ENCODE measurements at regions not wholly inside any gene's neighbourhood (a gene's known extent, or its start where the extent isn't known, plus 50 kb on each side); places are given as distances from the start of the nearest gene placed in this dataset.

GRCh38 chr5:126172812-126173211 lies 250.4 kb upstream of the GRAMD2B start:
- H3K4me2 ChIP-seq: no peak overlapping the region
- WGBS (ENCODE audit: missing lambda C conversion rate): 0% methylated on average over 1 of the region's 1 CpG
- ATAC-seq (no peak), FAIRE-seq (no peak), DNase-seq (ENCODE audit: low read depth in 1 of 2, low spot score in 1 of 2) (no peak)
- TF ChIP-seq BHLHE40 (IDR thresholded peaks at IDR 0.05; ENCODE audit: low read depth, low read length) (no peak), MAFK (IDR thresholded peaks at IDR 0.05; ENCODE audit: partially characterized antibody) (no peak), PHF8 (IDR thresholded peaks at IDR 0.05; ENCODE audit: borderline replicate concordance, low read depth) (no peak), KDM1A (IDR thresholded peaks at IDR 0.05; ENCODE audit: low read depth) (no peak), SREBF2 (IDR thresholded peaks at IDR 0.05) (no peak), ATOH8 (CRISPR knock-in tag; IDR thresholded peaks at IDR 0.05; ENCODE audit: low read depth) (no peak), ESRRA (IDR thresholded peaks at IDR 0.05; ENCODE audit: borderline replicate concordance, low read length) (no peak)
- no peak overlapping the region for H3K4me3 ChIP-seq
- H3K27ac ChIP-seq: no peak overlapping the region
- no peaks in the 10 kb centered on the region for H3K4me1 ChIP-seq
- CTCF ChIA-PET: no interaction called here
- POLR2A ChIA-PET: no interaction called here
- no peaks in the 10 kb centered on the region for H3K9me3 ChIP-seq

- no peak overlapping the region for H3K4me3 ChIP-seq
- H3K4me2 ChIP-seq: no peak overlapping the region
- FAIRE-seq (no peak), ATAC-seq (no peak), DNase-seq (ENCODE audit: low read depth in 1 of 2, low spot score in 1 of 2) (no peak)
- CTCF ChIA-PET: no interaction called here
- H3K4me1 ChIP-seq: no peaks in the 10 kb centered on the region
- H3K27ac ChIP-seq: no peak overlapping the region
- POLR2A ChIA-PET: no interaction called here
- no peak for TF ChIP-seq CEBPB (IDR thresholded peaks at IDR 0.05)
- no peak for TF ChIP-seq MAFK (IDR thresholded peaks at IDR 0.05; ENCODE audit: partially characterized antibody)
- TF ChIP-seq ZFP36 (IDR thresholded peaks at IDR 0.05; ENCODE audit: borderline replicate concordance, partially characterized antibody): no peak
- TF ChIP-seq GATA3 (IDR thresholded peaks at IDR 0.05; ENCODE audit: borderline replicate concordance): no peak
- no peak for TF ChIP-seq HMGXB4 (CRISPR knock-in tag; IDR thresholded peaks at IDR 0.05; ENCODE audit: borderline replicate concordance)
- no peak for TF ChIP-seq MAX (IDR thresholded peaks at IDR 0.05)
- TF ChIP-seq CBX8 (IDR thresholded peaks at IDR 0.05): no peak
- no peak for TF ChIP-seq RAD21 (conservative IDR thresholded peaks at IDR 0.05 in 1 of 2, IDR thresholded peaks at IDR 0.05 in 1 of 2)
- TF ChIP-seq HDAC2 (IDR thresholded peaks at IDR 0.05): no peak
- no peak for TF ChIP-seq HOXA7 (CRISPR knock-in tag; IDR thresholded peaks at IDR 0.05)
- TF ChIP-seq NR3C1 (IDR thresholded peaks at IDR 0.05): no peak
- no peak for TF ChIP-seq POLR2A (IDR thresholded peaks at IDR 0.05; ENCODE audit: low read length)
- no peak for TF ChIP-seq POLR2AphosphoS2 (conservative IDR thresholded peaks at IDR 0.05; ENCODE audit: low read length)
- TF ChIP-seq HOXB5 (CRISPR knock-in tag; IDR thresholded peaks at IDR 0.05): no peak
- TF ChIP-seq KDM5A (IDR thresholded peaks at IDR 0.05): no peak
- no peak for TF ChIP-seq HOXB13 (CRISPR knock-in tag; IDR thresholded peaks at IDR 0.05; ENCODE audit: low read depth)
- TF ChIP-seq FOSL2 (IDR thresholded peaks at IDR 0.05): no peak
- no peak for TF ChIP-seq FOSL2 (CRISPR knock-in tag; IDR thresholded peaks at IDR 0.05)
- TF ChIP-seq JUNB (IDR thresholded peaks at IDR 0.05): no peak
- no peaks in the 10 kb centered on the region for H3K9me3 ChIP-seq
Observed at GRCh38 chr5:126178521-126178920, 244.7 kb upstream of the GRAMD2B start.

GRCh38 chr5:126182971-126183695 lies 240.1 kb upstream of the GRAMD2B start:
- H3K9me3 ChIP-seq: no peaks in the 10 kb centered on the region
- no peak overlapping the region for H3K4me3 ChIP-seq
- FAIRE-seq (no peak), DNase-seq (ENCODE audit: low read depth in 1 of 2, low spot score in 1 of 2) (no peak), ATAC-seq (no peak)
- H3K27ac ChIP-seq: no peak overlapping the region
- WGBS (ENCODE audit: missing lambda C conversion rate): 19% methylated on average over 5 of the region's 5 CpGs
- TF ChIP-seq EP300 (IDR thresholded peaks at IDR 0.05) (no peak), ESRRA (IDR thresholded peaks at IDR 0.05; ENCODE audit: borderline replicate concordance, low read length) (no peak), RFX5 (IDR thresholded peaks at IDR 0.05) (no peak)
- CTCF ChIA-PET: no interaction called here
- POLR2A ChIA-PET: no interaction called here
- H3K4me2 ChIP-seq: no peak overlapping the region
- no peaks in the 10 kb centered on the region for H3K4me1 ChIP-seq
